ENCODE measurements at regions not wholly inside any gene's neighbourhood (a gene's known extent, or its start where the extent isn't known, plus 50 kb on each side); places are given as distances from the start of the nearest gene placed in this dataset.

- ATAC-seq (ENCODE audit: insufficient read depth, low read depth) (peak; percentile 63), DNase-seq (peak; percentile 75)
- H3K4me1 ChIP-seq (ENCODE audit: insufficient read depth, low read length) = peaks cover 66% of the 10 kb centered on the region
- peak overlapping the region; percentile 57 for H2AFZ ChIP-seq (ENCODE audit: low read depth, low read length)
- H3K27me3 ChIP-seq (ENCODE audit: insufficient read depth, low read length, poor library complexity) = no peaks in the 10 kb centered on the region
- H3K27ac ChIP-seq (ENCODE audit: low read length) = peak overlapping the region; percentile 95
- H3K79me2 ChIP-seq (ENCODE audit: insufficient read depth, low read length) = no peaks in the 10 kb centered on the region; the same call in 1 of the 2 replicates
- no peaks in the 10 kb centered on the region for H3K36me3 ChIP-seq (ENCODE audit: insufficient read depth, low read length)
- H4K20me1 ChIP-seq (ENCODE audit: insufficient read depth, low read length) = no peaks in the 10 kb centered on the region
- peak overlapping the region in 1 of 2 experiments; percentile 2; a peak in 1 of 4 replicates for H3K4me3 ChIP-seq (ENCODE audit: low read depth in 1 of 2, low read length in 2 of 2)
- TF ChIP-seq EZH2 (IDR thresholded peaks at IDR 0.05; ENCODE audit: borderline replicate concordance, low read depth, low read length, severe bottlenecking) (no peak), CTCF (IDR thresholded peaks at IDR 0.05; ENCODE audit: borderline replicate concordance, extremely low read depth, low read length, poor library complexity, severe bottlenecking) (peak; percentile 8)
- no peaks in the 10 kb centered on the region for H3K9me3 ChIP-seq (ENCODE audit: insufficient read depth, low read length, severe bottlenecking)
- peak overlapping the region; percentile 50 for H3K9ac ChIP-seq (ENCODE audit: low read depth, low read length)
- peak overlapping the region; percentile 38 for H3K4me2 ChIP-seq (ENCODE audit: insufficient read depth, low read length)
These were observed 1399.4 kb downstream of the EFNB2 start for GRCh38 chr13:105135852-105136615.

GRCh38 chr13:105127732-105128131 lies 1407.7 kb downstream of the EFNB2 start:
- no peaks in the 10 kb centered on the region for H4K20me1 ChIP-seq (ENCODE audit: insufficient read depth, low read length)

GRCh38 chr13:105121221-105121620 lies 1414.2 kb downstream of the EFNB2 start:
- Histone ChIP-seq H3K4me1 (ENCODE audit: insufficient read depth, low read length) (no peaks in the 10 kb centered on the region), H3K9ac (ENCODE audit: low read depth, low read length) (no peak overlapping the region), H3K27ac (ENCODE audit: low read length) (no peak overlapping the region), H3K36me3 (ENCODE audit: insufficient read depth, low read length) (no peaks in the 10 kb centered on the region), H3K4me3 (ENCODE audit: low read depth in 1 of 2, low read length in 2 of 2) (no peak overlapping the region), H3K79me2 (ENCODE audit: insufficient read depth, low read length) (no peaks in the 10 kb centered on the region), H3K9me3 (ENCODE audit: insufficient read depth, low read length, severe bottlenecking) (no peaks in the 10 kb centered on the region), H3K4me2 (ENCODE audit: insufficient read depth, low read length) (no peak overlapping the region), H3K27me3 (ENCODE audit: insufficient read depth, low read length, poor library complexity) (no peaks in the 10 kb centered on the region), H2AFZ (ENCODE audit: low read depth, low read length) (no peak overlapping the region), H4K20me1 (ENCODE audit: insufficient read depth, low read length) (no peaks in the 10 kb centered on the region)
- DNase-seq (no peak), ATAC-seq (ENCODE audit: insufficient read depth, low read depth) (no peak)
- TF ChIP-seq CTCF (IDR thresholded peaks at IDR 0.05; ENCODE audit: borderline replicate concordance, extremely low read depth, low read length, poor library complexity, severe bottlenecking) (no peak), EZH2 (IDR thresholded peaks at IDR 0.05; ENCODE audit: borderline replicate concordance, low read depth, low read length, severe bottlenecking) (no peak)

More at GRCh38 chr13:105127732-105128131, 1407.7 kb downstream of the EFNB2 start:
- Histone ChIP-seq H3K27me3 (ENCODE audit: insufficient read depth, low read length, poor library complexity) (no peaks in the 10 kb centered on the region), H3K36me3 (ENCODE audit: insufficient read depth, low read length) (no peaks in the 10 kb centered on the region), H3K9ac (ENCODE audit: low read depth, low read length) (no peak overlapping the region), H3K4me3 (ENCODE audit: low read depth in 1 of 2, low read length in 2 of 2) (no peak overlapping the region), H3K9me3 (ENCODE audit: insufficient read depth, low read length, severe bottlenecking) (no peaks in the 10 kb centered on the region), H3K4me2 (ENCODE audit: insufficient read depth, low read length) (no peak overlapping the region), H2AFZ (ENCODE audit: low read depth, low read length) (no peak overlapping the region), H3K4me1 (ENCODE audit: insufficient read depth, low read length) (peaks cover 2% of the 10 kb centered on the region; the same call in 1 of the 2 replicates), H3K27ac (ENCODE audit: low read length) (no peak overlapping the region), H3K79me2 (ENCODE audit: insufficient read depth, low read length) (no peaks in the 10 kb centered on the region)
- no peak for TF ChIP-seq EZH2 (IDR thresholded peaks at IDR 0.05; ENCODE audit: borderline replicate concordance, low read depth, low read length, severe bottlenecking)
- no peak for TF ChIP-seq CTCF (IDR thresholded peaks at IDR 0.05; ENCODE audit: borderline replicate concordance, extremely low read depth, low read length, poor library complexity, severe bottlenecking)
- ATAC-seq (ENCODE audit: insufficient read depth, low read depth) = no peak
- DNase-seq = no peak
